Stimulated activated CD4-positive, alpha-beta T cell treated with anti-CD3 and anti-CD28 coated beads, Interleukin-15, amount 100 ng/mL, for 1 hour (primary cell): ENCODE measurements at regions not wholly inside any gene's neighbourhood (a gene's known extent, or its start where the extent isn't known, plus 50 kb on each side); places are given as distances from the start of the nearest gene placed in this dataset.

Experiments used
- DNase-seq, 2 donors: peaks; one replicate each; pipeline ENCODE4 v3.0.0-alpha.2; 2020; ENCODE audit warnings: low read depth in 1 of 2, low spot score in 1 of 2

DNA sequence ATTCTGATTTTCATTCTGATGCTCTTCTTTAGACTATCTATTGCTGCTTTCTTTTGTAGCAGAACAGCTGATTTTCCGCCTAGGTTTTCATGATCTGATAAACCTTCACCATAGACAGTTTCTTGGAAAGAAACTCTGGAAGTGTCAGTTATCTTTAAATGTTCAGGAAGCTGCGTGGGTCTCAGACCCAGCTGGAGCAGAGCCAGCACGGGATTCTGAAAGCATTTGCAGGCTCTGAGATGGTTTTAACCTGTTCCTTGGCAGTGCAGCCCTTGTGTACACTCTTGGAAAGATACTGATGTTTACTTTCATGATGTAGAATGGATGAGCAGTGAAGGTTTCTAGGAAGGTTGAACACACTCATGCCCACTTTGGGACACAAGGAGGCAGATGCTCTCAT is 178.0 kb upstream of the DMRT1 start:
- no peak for DNase-seq

GRCh38 chr9:665296-665695 is 176.2 kb upstream of the DMRT1 start:
- DNase-seq = no peak

DNA sequence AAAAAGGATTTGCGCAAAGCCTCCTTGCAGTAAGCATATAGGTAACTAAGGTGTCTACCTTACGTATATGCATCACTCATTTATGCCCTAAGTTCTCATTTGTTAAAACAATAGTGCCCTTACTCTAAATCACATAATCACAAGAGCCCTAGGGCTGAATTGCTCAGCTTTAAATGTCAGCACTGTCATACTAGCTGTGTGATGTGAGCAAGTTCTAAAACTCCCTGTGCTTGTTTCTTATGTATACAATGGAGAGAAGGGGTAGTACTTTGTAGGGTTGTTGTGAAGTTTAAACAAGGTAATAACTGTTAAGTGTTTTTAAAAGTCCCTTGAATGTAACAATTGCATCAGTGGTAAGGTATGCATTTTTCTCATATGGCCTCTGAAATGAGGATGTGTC is 169.5 kb upstream of the DMRT1 start:
- no peak for DNase-seq

GRCh38 chr9:672851-673250 is 168.6 kb upstream of the DMRT1 start:
- no peak for DNase-seq

GRCh38 chr9:673264-673965 is 168.1 kb upstream of the DMRT1 start:
- no peak for DNase-seq

DNA sequence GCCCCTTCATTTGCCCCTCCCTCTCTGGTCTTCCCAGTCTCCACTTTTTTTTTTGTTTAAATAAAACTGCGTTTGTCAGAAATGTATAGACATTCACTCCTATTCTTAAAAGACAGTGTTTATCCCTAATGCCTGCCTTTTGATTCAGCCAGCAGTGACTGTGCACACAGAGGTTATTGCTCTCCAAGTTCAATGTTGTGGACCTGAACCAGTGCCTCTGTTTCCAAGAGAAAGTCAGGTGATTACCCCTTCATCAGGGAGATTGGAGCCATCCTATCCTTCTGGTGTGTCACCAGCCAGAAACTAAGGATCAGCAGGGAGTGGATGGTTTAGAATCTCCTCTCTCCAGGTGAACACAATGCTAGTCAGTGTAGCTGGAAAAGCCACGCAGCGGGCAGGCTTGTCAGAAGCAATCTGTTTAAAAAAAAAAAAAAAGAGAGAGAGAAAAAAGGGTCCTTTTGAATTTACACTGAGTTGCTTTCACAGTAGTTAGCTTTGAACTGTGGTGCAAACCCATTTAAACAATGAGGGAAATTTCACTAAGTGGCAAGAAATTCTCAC is 167.5 kb upstream of the DMRT1 start:
- DNase-seq = no peak

GRCh38 chr9:675697-676370 is 165.7 kb upstream of the DMRT1 start:
- DNase-seq = no peak

- no peak for DNase-seq
Measured at GRCh38 chr9:676780-677438, 164.6 kb upstream of the DMRT1 start.

GRCh38 chr9:677461-678097 is 163.9 kb upstream of the DMRT1 start:
- no peak for DNase-seq

GRCh38 chr9:678897-679296 is 162.6 kb upstream of the DMRT1 start:
- DNase-seq = no peak

DNA sequence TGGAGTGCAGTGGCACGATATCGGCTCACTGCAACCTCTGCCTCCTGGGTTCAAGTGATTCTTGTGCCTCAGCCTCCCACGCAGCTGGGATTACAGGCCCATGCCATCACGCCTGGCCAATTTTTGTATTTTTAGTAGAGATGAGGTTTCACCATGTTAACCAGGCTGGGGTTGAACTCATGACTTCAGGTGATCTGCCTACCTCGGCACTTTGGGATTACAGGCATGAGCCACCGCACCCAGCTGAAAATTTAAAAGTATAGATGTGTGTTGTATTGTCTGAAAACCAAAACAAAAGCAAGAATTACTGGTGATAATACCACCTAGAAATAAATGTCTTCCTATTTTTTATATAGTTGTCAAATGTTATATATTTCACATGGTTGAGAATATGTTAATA is 162.0 kb upstream of the DMRT1 start:
- DNase-seq = no peak

GRCh38 chr9:680106-680505 is 161.4 kb upstream of the DMRT1 start:
- DNase-seq = no peak

- no peak for DNase-seq
Measured at GRCh38 chr9:682633-683508, 158.6 kb upstream of the DMRT1 start.

DNA sequence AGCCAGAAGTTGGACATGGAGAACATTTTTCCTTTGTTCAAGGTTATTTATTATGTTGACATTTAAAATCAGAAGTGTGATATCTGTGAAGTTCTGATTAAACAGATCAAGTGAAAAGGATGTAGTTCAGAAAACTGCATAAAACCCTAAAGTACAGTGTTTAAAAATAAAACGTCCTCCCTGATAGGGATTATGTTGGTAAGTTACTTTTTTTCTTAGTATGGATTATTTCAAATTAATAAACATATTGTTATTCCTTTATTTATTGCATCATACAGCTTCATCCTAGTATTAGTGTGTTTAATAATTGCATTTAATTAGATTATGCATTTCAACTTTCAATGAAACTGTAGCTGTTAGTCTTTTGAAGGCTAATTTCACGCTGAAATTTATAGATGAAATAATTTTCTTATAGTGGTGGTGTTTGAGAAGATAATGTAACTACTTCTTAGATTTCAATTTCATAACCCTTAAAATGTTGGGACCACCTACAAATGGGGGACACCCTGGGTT is 157.9 kb upstream of the DMRT1 start:
- DNase-seq = no peak

DNA sequence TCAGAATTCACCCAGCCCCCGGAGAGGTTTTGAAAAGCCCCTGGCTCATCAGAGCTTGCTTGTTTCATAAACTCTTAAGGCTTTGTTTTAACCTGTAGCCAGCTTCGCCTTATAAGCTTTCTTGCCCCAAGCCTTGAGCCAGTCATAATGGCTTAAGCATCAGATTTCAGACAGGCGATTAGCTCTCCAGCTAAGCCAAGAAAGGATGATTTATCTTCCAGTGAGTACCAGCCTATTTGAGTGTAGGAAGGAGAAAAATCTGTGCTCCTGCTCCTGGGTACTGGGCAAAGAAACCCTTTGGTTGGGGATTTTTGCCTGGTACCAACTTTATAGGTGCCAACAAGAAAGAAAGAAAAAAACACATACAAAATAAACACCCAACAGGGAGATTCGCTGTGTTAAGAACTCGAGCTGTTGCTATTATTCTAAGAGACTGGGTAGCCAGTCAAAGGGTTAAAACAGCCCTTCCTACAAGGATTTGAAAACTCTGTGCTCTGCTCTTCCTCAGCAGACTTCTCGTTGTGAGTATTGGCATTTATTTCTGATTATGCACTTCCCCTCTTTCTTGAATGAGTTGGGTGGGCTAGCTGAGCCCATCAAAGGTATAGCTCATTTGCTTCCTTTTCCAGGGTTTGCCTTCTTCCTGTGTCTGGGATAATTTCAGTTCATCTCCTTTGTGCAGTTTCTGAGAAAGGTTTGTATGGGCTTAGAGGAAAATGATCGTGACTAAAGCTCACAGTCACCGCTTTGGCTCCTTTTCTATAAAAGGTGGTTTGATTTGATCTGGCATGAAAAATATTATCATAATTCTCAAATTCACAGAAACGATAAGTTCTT is 157.2 kb upstream of the DMRT1 start:
- no peak for DNase-seq

DNA sequence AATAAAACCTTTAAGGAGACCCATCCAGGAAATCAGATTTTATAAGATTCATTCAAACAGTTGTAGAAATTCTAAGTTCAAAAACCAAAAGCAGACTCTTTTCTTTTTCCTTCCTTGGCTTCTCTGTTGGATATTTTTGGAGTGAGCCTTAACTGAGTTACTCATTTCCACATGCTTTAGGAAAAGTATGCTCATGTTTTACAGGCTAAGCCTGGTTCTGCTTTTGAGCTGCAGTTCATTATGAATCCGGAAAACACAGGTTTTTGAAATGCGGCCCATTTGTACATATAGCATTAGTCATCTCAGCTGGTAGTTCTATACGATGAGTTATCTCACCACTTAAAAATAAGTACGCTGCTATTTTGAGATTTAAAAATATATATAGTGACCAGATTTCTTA is 156.6 kb upstream of the DMRT1 start:
- no peak for DNase-seq

- no peak for DNase-seq
Measured at GRCh38 chr9:686321-686813, 155.1 kb upstream of the DMRT1 start.

- DNase-seq = no peak
Measured at GRCh38 chr9:687034-687785, 154.3 kb upstream of the DMRT1 start.

DNA sequence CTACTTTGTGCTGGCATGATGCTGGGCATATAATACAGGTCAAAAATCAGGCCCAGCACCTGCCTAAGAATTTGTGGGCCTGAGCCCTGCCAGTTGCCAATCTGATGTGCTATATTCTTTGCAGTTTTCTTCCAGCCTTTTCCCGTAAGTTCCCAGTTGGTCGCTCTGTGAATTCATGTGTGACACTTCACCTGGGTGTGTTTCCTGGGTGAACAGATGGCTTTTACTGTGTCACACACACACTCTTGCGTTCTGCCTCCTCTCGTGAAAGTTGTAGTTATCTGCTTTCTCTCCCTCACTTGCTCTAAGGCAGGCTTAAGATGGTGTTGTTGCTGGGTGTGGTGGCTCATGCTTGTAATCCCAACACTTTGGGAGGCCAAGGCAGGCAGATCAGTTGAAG is 153.5 kb upstream of the DMRT1 start:
- DNase-seq = no peak
